SK-N-SH (cell line): ENCODE measurements at regions not wholly inside any gene's neighbourhood (a gene's known extent, or its start where the extent isn't known, plus 50 kb on each side); places are given as distances from the start of the nearest gene placed in this dataset.

Experiments
- CHD2 ChIP-seq: fragments of 150-350 bp; IDR thresholded peaks from 2 replicates; pipeline ENCODE4 v1.6.1; 2018; ENCODE audit warnings: low read length; ENCODE audit not compliant: partially characterized antibody
- POLR2AphosphoS5 ChIP-seq: IDR thresholded peaks from 2 replicates; pipeline ENCODE4 v1.6.1; 2012; ENCODE audit warnings: low read depth, low read length
- TF ChIP-seq, protein P1 (sequence below): IDR thresholded peaks from 2 replicates; pipeline ENCODE4 v1.4.0; 2012; ENCODE audit warnings: low read depth
- TF ChIP-seq, protein P2 (sequence below): IDR thresholded peaks from 2 replicates; pipeline ENCODE4 v1.6.1; 2012; ENCODE audit warnings: mild to moderate bottlenecking, low read depth, low read length, moderate library complexity
- TF ChIP-seq, protein P3 (sequence below): fragments of 150-350 bp; IDR thresholded peaks from 2 replicates; pipeline ENCODE4 v1.6.1; 2017; ENCODE audit warnings: antibody characterized with exemption, low read length, low read depth, borderline replicate concordance

DNA sequence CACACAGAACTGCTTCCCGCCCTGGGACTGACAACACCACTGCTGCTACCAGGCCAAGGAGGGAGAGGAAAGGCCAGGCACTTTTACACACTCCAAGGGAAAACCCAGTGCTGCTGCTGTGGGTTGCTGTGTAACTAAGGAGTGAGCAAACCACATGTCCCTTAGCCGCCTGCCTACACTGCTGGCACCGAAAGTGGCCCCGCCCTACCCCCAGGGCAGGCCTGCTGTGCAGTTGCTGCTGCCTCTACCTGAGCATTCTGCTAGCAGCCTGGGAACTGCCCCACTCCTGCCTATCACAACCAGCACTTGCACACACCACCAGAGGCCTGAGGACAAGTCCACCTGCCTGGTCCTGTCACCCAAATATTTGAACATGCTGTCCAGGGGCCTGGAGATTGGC lies 740.9 kb downstream of the DTWD2 start:
- no peak for TF ChIP-seq POLR2AphosphoS5
- TF ChIP-seq, protein P1, sequence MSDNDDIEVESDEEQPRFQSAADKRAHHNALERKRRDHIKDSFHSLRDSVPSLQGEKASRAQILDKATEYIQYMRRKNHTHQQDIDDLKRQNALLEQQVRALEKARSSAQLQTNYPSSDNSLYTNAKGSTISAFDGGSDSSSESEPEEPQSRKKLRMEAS = no peak
- TF ChIP-seq, protein P2, sequence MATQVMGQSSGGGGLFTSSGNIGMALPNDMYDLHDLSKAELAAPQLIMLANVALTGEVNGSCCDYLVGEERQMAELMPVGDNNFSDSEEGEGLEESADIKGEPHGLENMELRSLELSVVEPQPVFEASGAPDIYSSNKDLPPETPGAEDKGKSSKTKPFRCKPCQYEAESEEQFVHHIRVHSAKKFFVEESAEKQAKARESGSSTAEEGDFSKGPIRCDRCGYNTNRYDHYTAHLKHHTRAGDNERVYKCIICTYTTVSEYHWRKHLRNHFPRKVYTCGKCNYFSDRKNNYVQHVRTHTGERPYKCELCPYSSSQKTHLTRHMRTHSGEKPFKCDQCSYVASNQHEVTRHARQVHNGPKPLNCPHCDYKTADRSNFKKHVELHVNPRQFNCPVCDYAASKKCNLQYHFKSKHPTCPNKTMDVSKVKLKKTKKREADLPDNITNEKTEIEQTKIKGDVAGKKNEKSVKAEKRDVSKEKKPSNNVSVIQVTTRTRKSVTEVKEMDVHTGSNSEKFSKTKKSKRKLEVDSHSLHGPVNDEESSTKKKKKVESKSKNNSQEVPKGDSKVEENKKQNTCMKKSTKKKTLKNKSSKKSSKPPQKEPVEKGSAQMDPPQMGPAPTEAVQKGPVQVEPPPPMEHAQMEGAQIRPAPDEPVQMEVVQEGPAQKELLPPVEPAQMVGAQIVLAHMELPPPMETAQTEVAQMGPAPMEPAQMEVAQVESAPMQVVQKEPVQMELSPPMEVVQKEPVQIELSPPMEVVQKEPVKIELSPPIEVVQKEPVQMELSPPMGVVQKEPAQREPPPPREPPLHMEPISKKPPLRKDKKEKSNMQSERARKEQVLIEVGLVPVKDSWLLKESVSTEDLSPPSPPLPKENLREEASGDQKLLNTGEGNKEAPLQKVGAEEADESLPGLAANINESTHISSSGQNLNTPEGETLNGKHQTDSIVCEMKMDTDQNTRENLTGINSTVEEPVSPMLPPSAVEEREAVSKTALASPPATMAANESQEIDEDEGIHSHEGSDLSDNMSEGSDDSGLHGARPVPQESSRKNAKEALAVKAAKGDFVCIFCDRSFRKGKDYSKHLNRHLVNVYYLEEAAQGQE = no peak
- TF ChIP-seq, protein P3, sequence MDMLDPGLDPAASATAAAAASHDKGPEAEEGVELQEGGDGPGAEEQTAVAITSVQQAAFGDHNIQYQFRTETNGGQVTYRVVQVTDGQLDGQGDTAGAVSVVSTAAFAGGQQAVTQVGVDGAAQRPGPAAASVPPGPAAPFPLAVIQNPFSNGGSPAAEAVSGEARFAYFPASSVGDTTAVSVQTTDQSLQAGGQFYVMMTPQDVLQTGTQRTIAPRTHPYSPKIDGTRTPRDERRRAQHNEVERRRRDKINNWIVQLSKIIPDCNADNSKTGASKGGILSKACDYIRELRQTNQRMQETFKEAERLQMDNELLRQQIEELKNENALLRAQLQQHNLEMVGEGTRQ = no peak
- no peak for TF ChIP-seq CHD2
